Ovary (tissue), 7 donors: ENCODE measurements at regions not wholly inside any gene's neighbourhood (a gene's known extent, or its start where the extent isn't known, plus 50 kb on each side); places are given as distances from the start of the nearest gene placed in this dataset.

Experiments
- DNase-seq, 5 donors: peaks; one replicate each; pipeline ENCODE4 v3.0.0-alpha.2; 2019 to 2020
- H3K27ac ChIP-seq, 2 donors: fragments of 200-600 bp; one replicate each; pipeline versions ENCODE4 v1.5.1 to v1.8.0; 2019 to 2022
- H3K27me3 ChIP-seq: fragments of 200-600 bp; one replicate; pipeline ENCODE4 v1.8.0; 2022
- H3K36me3 ChIP-seq: fragments of 200-600 bp; sonication (generic); one replicate; pipeline ENCODE4 v1.5.1; 2019
- H3K4me1 ChIP-seq: one replicate; pipeline ENCODE4 v1.8.1; 2013; ENCODE audit warnings: mild to moderate bottlenecking, moderate library complexity; ENCODE audit not compliant: insufficient read depth
- H3K4me3 ChIP-seq: fragments of 200-600 bp; sonication (generic); one replicate; pipeline ENCODE4 v1.5.1; 2017
- H3K9me3 ChIP-seq, 2 donors: fragments of 200-600 bp in 1 of 2; sonication (generic) in 1 of 2; one replicate each; pipeline versions ENCODE4 v1.5.1 to v1.8.1; 2013 to 2019; ENCODE audit warnings: mild to moderate bottlenecking in 1 of 2, moderate library complexity in 1 of 2
- CTCF ChIP-seq, 3 donors: fragments of 450-650 bp in 2 of 3; fragments of 200-600 bp in 1 of 3; IDR thresholded peaks; one replicate each; pipeline versions ENCODE4 v1.5.1 to v1.8.0; 2016 to 2022; ENCODE audit warnings: antibody characterized with exemption in 3 of 3, mild to moderate bottlenecking in 1 of 3
- EP300 ChIP-seq: sonication (generic); formaldehyde crosslinking; IDR thresholded peaks from one replicate; pipeline ENCODE4 v1.6.1; 2017; ENCODE audit warnings: antibody characterized with exemption
- POLR2A ChIP-seq: fragments of 450-650 bp; IDR thresholded peaks from one replicate; pipeline ENCODE4 v1.6.1; 2017; ENCODE audit warnings: antibody characterized with exemption, mild to moderate bottlenecking, moderate library complexity
- WGBS, 3 donors: extraction: QIAGEN DNeasy Blood & Tissue Kit in 1 of 3; methylation state at CpG; one replicate each; pipeline versions ENCODE4 v1.1.5 to v1.1.7; 2013 to 2017; 5-methylcytosine and 5-hydroxymethylcytosine counted together
- intact Hi-C, 4 donors: fragments of 100-400 bp; cut with DNase I; formaldehyde crosslinking; loops; one replicate each; pipeline versions ENCODE4 v1.11.0 to v1.15.1; 2022 to 2023
- donor health status: DM: no; HTN: no; CAD: no; lungs with moderate emphysema.
- donor health status: DM: no; HTN: no; CAD: no.
- donor health status: Bipolar disorder and iron deficiency.
- donor health status: DM: no; HTN: no; CAD: no.
- donor health status: DM: yes; HTN: yes; CAD: no.

GRCh38 chr4:156132196-156132595 lies 178.5 kb upstream of the CTSO start:
- Histone ChIP-seq H3K27me3 (no peaks in the 10 kb centered on the region), H3K4me3 (no peak overlapping the region), H3K9me3 (no peaks in the 10 kb centered on the region), H3K4me1 (no peaks in the 10 kb centered on the region), H3K36me3 (no peaks in the 10 kb centered on the region), H3K27ac (no peak overlapping the region)
- 38 to 55% (median 47%) methylated on average over 2 of the region's 2 CpGs for WGBS, 3 donors
- TF ChIP-seq EP300 (no peak), CTCF (IDR thresholded peaks at IDR 0.05) (no peak), POLR2A (no peak)
- intact Hi-C loops, result no loop called here
- DNase-seq, result no peak

GRCh38 chr4:156128616-156129015 lies 174.9 kb upstream of the CTSO start:
- TF ChIP-seq EP300 (no peak), POLR2A (no peak), CTCF (IDR thresholded peaks at IDR 0.05) (no peak)
- Histone ChIP-seq H3K4me3 (no peak overlapping the region), H3K27ac (no peak overlapping the region), H3K36me3 (no peaks in the 10 kb centered on the region), H3K27me3 (no peaks in the 10 kb centered on the region), H3K4me1 (no peaks in the 10 kb centered on the region), H3K9me3 (no peaks in the 10 kb centered on the region)
- 42 to 96% (median 44%) methylated on average over 1 of the region's 1 CpG for WGBS, 3 donors
- intact Hi-C loops, result no loop called here
- no peak for DNase-seq

GRCh38 chr4:156118507-156119220 lies 165.0 kb upstream of the CTSO start:
- intact Hi-C loops, result no loop called here
- Histone ChIP-seq H3K27me3 (no peaks in the 10 kb centered on the region), H3K9me3 (no peaks in the 10 kb centered on the region), H3K36me3 (no peaks in the 10 kb centered on the region), H3K27ac (no peak overlapping the region), H3K4me3 (no peak overlapping the region), H3K4me1 (no peaks in the 10 kb centered on the region)
- no peak for DNase-seq
- TF ChIP-seq CTCF (IDR thresholded peaks at IDR 0.05) (no peak), POLR2A (no peak), EP300 (no peak)
- WGBS, 3 donors, result 89 to 94% (median 94%) methylated on average over 2 of the region's 2 CpGs

- no peak for DNase-seq
- 32 to 79% (median 50%) methylated on average over 1 of the region's 1 CpG for WGBS, 3 donors
- TF ChIP-seq EP300 (no peak), CTCF (IDR thresholded peaks at IDR 0.05) (no peak), POLR2A (no peak)
- H3K4me3 ChIP-seq, result no peak overlapping the region
- H3K27ac ChIP-seq, result no peak overlapping the region
- no peaks in the 10 kb centered on the region for H3K36me3 ChIP-seq
- H3K9me3 ChIP-seq, result no peaks in the 10 kb centered on the region
- intact Hi-C loops, result no loop called here
- H3K27me3 ChIP-seq, result no peaks in the 10 kb centered on the region
- no peaks in the 10 kb centered on the region for H3K4me1 ChIP-seq
Measured at GRCh38 chr4:156117743-156118142, 164.1 kb upstream of the CTSO start.
